ENCODE measurements at regions not wholly inside any gene's neighbourhood (a gene's known extent, or its start where the extent isn't known, plus 50 kb on each side); places are given as distances from the start of the nearest gene placed in this dataset.

GRCh38 chr22:27445881-27446280 is 355.7 kb downstream of the MN1 start:
- no peak overlapping the region for H3K27ac ChIP-seq (ENCODE audit: low read length in 2 of 2)
- no peaks in the 10 kb centered on the region for H3K4me1 ChIP-seq (ENCODE audit: control insufficient read depth in 2 of 2, insufficient read depth in 2 of 2, low read length in 2 of 2)
- no peak overlapping the region for H3K27ac Mint-ChIP-seq
- TF ChIP-seq CTCF (IDR thresholded peaks at IDR 0.05) (no peak), EZH2 (IDR thresholded peaks at IDR 0.05; ENCODE audit: borderline replicate concordance, insufficient read depth, low read depth, low read length, poor library complexity, severe bottlenecking) (no peak)
- ChIA-PET POLR2A (no interaction called here), CTCF (no interaction called here)
- H3K4me1 Mint-ChIP-seq = no peaks in the 10 kb centered on the region
- no peaks in the 10 kb centered on the region for H3K79me2 ChIP-seq (ENCODE audit: control insufficient read depth, insufficient read depth, low read length)
- H3K9ac ChIP-seq (ENCODE audit: low read length) = no peak overlapping the region
- no peak overlapping the region for H3K4me2 ChIP-seq (replicated peaks; ENCODE audit: low read depth, low read length, poor library complexity, severe bottlenecking)
- H4K20me1 ChIP-seq (ENCODE audit: control insufficient read depth, insufficient read depth, low read length, poor library complexity, severe bottlenecking) = no peaks in the 10 kb centered on the region
- H3K4me3 ChIP-seq (ENCODE audit: control extremely low read depth in 1 of 5, extremely low read depth in 1 of 5, insufficient read depth in 1 of 5, low read depth in 2 of 5, low read length in 4 of 5) = no peak overlapping the region
- DNase-seq (no peak), ATAC-seq (ENCODE audit: low read depth) (no peak)
- peaks cover 3% of the 10 kb centered on the region for H3K9me3 Mint-ChIP-seq (ENCODE audit: insufficient read depth)
- no peak overlapping the region for H2AFZ ChIP-seq (ENCODE audit: insufficient read depth, low read depth, low read length, poor library complexity, severe bottlenecking)
- H3K9me3 ChIP-seq (ENCODE audit: control extremely low read depth in 1 of 3, control insufficient read depth in 2 of 3, insufficient read depth in 1 of 3, low read length in 2 of 3) = no peaks in the 10 kb centered on the region
- no peaks in the 10 kb centered on the region for H3K36me3 ChIP-seq (replicated peaks in 1 of 2; ENCODE audit: control extremely low read depth in 1 of 2, control insufficient read depth in 1 of 2, extremely low read depth in 1 of 2, insufficient read depth in 2 of 2, low read length in 1 of 2)
- intact Hi-C loops (cut with micrococcal nuclease) = no loop called here
- no peak overlapping the region for H3K4me3 Mint-ChIP-seq
- H3K27me3 Mint-ChIP-seq = peaks cover 3% of the 10 kb centered on the region
- 56% methylated on average over 8 of the region's 10 CpGs for WGBS (ENCODE audit: insufficient coverage)
- peaks cover 0 to 3% (median 0%) of the 10 kb centered on the region in 4 experiments for H3K27me3 ChIP-seq (replicated peaks in 1 of 4; ENCODE audit: control extremely low read depth in 1 of 4, control insufficient read depth in 3 of 4, insufficient read depth in 4 of 4, low read length in 3 of 4)

- H3K4me2 ChIP-seq (replicated peaks; ENCODE audit: low read depth, low read length, poor library complexity, severe bottlenecking) = no peak overlapping the region
- Mint-ChIP-seq H3K9me3 (ENCODE audit: insufficient read depth) (peaks cover 7% of the 10 kb centered on the region), H3K27ac (no peak overlapping the region), H3K4me1 (no peaks in the 10 kb centered on the region), H3K27me3 (no peaks in the 10 kb centered on the region), H3K4me3 (no peak overlapping the region)
- H2AFZ ChIP-seq (ENCODE audit: insufficient read depth, low read depth, low read length, poor library complexity, severe bottlenecking) = no peak overlapping the region
- no peaks in the 10 kb centered on the region for H3K36me3 ChIP-seq (replicated peaks in 1 of 2; ENCODE audit: control extremely low read depth in 1 of 2, control insufficient read depth in 1 of 2, extremely low read depth in 1 of 2, insufficient read depth in 2 of 2, low read length in 1 of 2)
- no peaks in the 10 kb centered on the region for H4K20me1 ChIP-seq (ENCODE audit: control insufficient read depth, insufficient read depth, low read length, poor library complexity, severe bottlenecking)
- H3K9ac ChIP-seq (ENCODE audit: low read length) = no peak overlapping the region
- no peak overlapping the region for H3K27ac ChIP-seq (ENCODE audit: low read length in 2 of 2)
- H3K9me3 ChIP-seq (ENCODE audit: control extremely low read depth in 1 of 3, control insufficient read depth in 2 of 3, insufficient read depth in 1 of 3, low read length in 2 of 3) = no peaks in the 10 kb centered on the region
- ChIA-PET CTCF (no interaction called here), POLR2A (no interaction called here)
- 95% methylated on average over 11 of the region's 11 CpGs for WGBS (ENCODE audit: insufficient coverage)
- no peaks in the 10 kb centered on the region for H3K27me3 ChIP-seq (replicated peaks in 1 of 4; ENCODE audit: control extremely low read depth in 1 of 4, control insufficient read depth in 3 of 4, insufficient read depth in 4 of 4, low read length in 3 of 4)
- no peak for DNase-seq
- H3K79me2 ChIP-seq (ENCODE audit: control insufficient read depth, insufficient read depth, low read length) = no peaks in the 10 kb centered on the region
- ATAC-seq (ENCODE audit: low read depth) = no peak
- no peak overlapping the region for H3K4me3 ChIP-seq (ENCODE audit: control extremely low read depth in 1 of 5, extremely low read depth in 1 of 5, insufficient read depth in 1 of 5, low read depth in 2 of 5, low read length in 4 of 5)
- intact Hi-C loops (cut with micrococcal nuclease) = no loop called here
- no peaks in the 10 kb centered on the region for H3K4me1 ChIP-seq (ENCODE audit: control insufficient read depth in 2 of 2, insufficient read depth in 2 of 2, low read length in 2 of 2)
- TF ChIP-seq CTCF (IDR thresholded peaks at IDR 0.05) (no peak), EZH2 (IDR thresholded peaks at IDR 0.05; ENCODE audit: borderline replicate concordance, insufficient read depth, low read depth, low read length, poor library complexity, severe bottlenecking) (no peak)
These were observed 354.3 kb downstream of the MN1 start for GRCh38 chr22:27447289-27447688.
